DOHH2 (cell line): ENCODE measurements at regions not wholly inside any gene's neighbourhood (a gene's known extent, or its start where the extent isn't known, plus 50 kb on each side); places are given as distances from the start of the nearest gene placed in this dataset.

Experiments
- CTCF ChIP-seq: fragments of 200-600 bp; sonication (generic); IDR thresholded peaks from one replicate; pipeline ENCODE4 v1.5.1; 2014; ENCODE audit warnings: antibody characterized with exemption, mild to moderate bottlenecking, low read depth, low read length; ENCODE audit not compliant: poor library complexity, severe bottlenecking
- EZH2phosphoT487 ChIP-seq: fragments of 200-600 bp; sonication (generic); IDR thresholded peaks from 2 replicates; pipeline ENCODE4 v1.6.1; 2017; ENCODE audit warnings: borderline replicate concordance, mild to moderate bottlenecking, antibody characterized with exemption, low read length, moderate library complexity, mixed read lengths

DNA sequence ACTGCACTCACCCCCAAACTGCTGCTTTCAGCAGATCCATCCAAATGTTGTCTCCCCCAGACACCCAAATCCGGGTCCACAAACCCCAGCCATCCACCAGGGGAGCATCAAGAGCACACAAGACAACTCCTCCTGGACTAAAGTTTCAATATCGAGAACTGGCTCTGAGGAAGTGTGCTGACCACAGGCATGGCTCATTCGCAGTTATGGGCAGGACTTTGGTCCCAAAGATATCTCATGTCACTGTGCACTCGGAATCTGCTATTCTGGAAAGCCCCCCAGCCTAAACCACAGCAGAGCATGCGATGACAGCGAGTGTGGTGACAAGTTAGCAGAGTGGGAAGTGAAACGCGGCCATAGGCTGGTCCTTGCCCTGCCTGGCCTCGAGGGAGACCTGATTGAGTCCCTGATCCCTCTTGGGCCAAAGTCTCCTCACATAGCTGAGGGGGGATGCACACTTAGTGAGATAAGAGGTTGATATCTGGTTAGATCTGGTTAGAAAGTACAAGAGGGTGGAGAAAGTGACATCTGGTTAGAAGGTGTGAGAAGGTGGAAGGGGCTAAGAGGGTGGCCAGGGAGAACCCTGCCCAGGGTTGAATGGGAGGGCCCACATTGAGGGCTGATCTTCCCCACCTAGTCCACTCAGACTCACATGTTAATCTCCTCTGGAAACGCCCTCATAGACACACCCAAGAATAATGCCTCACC is 149.7 kb downstream of the MRPL14 start:
- TF ChIP-seq CTCF, result no peak
- TF ChIP-seq EZH2phosphoT487, result no peak
